ENCODE measurements at regions not wholly inside any gene's neighbourhood (a gene's known extent, or its start where the extent isn't known, plus 50 kb on each side); places are given as distances from the start of the nearest gene placed in this dataset.

- intact Hi-C loops (cut with DNase I), result no loop called here
- no peak for DNase-seq
- no peak for ATAC-seq
Observed at GRCh38 chr18:43543236-43543635, 265.9 kb upstream of the SYT4 start.

GRCh38 chr18:43547456-43547855 lies 270.2 kb upstream of the SYT4 start:
- intact Hi-C loops (cut with DNase I), result no loop called here
- DNase-seq, result no peak
- no peak for ATAC-seq

- intact Hi-C loops (cut with DNase I), result loop anchor here in 1 of 2 donors (10.0 kb wide), 1 partner anchor 145 kb away; no protein-coding TSS in a partner anchor
- DNase-seq (no peak), ATAC-seq (no peak)
Observed at GRCh38 chr18:43559507-43559906, 282.2 kb upstream of the SYT4 start.

- intact Hi-C loops (cut with DNase I), result loop anchor here in 1 of 2 donors (5.0 to 10.0 kb wide), 4 partner anchors 286 to 1511 kb away; partner anchors contain the start of gene SYT4
- ATAC-seq, result peak; percentile 58 to 77
- no peak for DNase-seq
Observed at GRCh38 chr18:43563780-43564179, 286.5 kb upstream of the SYT4 start.

- DNase-seq (no peak), ATAC-seq (no peak)
- intact Hi-C loops (cut with DNase I), result loop anchor here in 1 of 2 donors (2.0 kb wide), 1 partner anchor 18 kb away; no protein-coding TSS in a partner anchor
Observed at GRCh38 chr18:43570593-43570992, 293.3 kb upstream of the SYT4 start.

GRCh38 chr18:43571078-43571689 lies 293.9 kb upstream of the SYT4 start:
- ATAC-seq, result peak in 1 of 2 donors; percentile 27
- intact Hi-C loops (cut with DNase I), result loop anchor here in 1 of 2 donors (2.0 kb wide), 1 partner anchor 18 kb away; no protein-coding TSS in a partner anchor
- DNase-seq, result no peak

GRCh38 chr18:43572163-43572562 lies 294.9 kb upstream of the SYT4 start:
- DNase-seq, result no peak
- intact Hi-C loops (cut with DNase I), result no loop called here
- ATAC-seq, result no peak

GRCh38 chr18:43574974-43575373 lies 297.7 kb upstream of the SYT4 start:
- ATAC-seq (no peak), DNase-seq (no peak)
- intact Hi-C loops (cut with DNase I), result no loop called here

GRCh38 chr18:43578211-43578610 lies 300.9 kb upstream of the SYT4 start:
- ATAC-seq, result no peak
- intact Hi-C loops (cut with DNase I), result no loop called here

GRCh38 chr18:43578706-43579105 lies 301.4 kb upstream of the SYT4 start:
- ATAC-seq (no peak), DNase-seq (no peak)
- intact Hi-C loops (cut with DNase I), result no loop called here

More at GRCh38 chr18:43578211-43578610, 300.9 kb upstream of the SYT4 start:
- DNase-seq, result no peak

GRCh38 chr18:43581936-43582519 lies 304.7 kb upstream of the SYT4 start:
- no peak for DNase-seq
- intact Hi-C loops (cut with DNase I), result no loop called here
- no peak for ATAC-seq

GRCh38 chr18:43587538-43588153 lies 310.4 kb upstream of the SYT4 start:
- DNase-seq (no peak), ATAC-seq (peak; percentile 57 to 62)
- intact Hi-C loops (cut with DNase I), result loop anchor here in 1 of 2 donors (2.0 kb wide), 1 partner anchor 17 kb away; no protein-coding TSS in a partner anchor

- DNase-seq, result no peak
- intact Hi-C loops (cut with DNase I), result loop anchor here in 1 of 2 donors (2.0 kb wide), 1 partner anchor 18 kb away; no protein-coding TSS in a partner anchor
- ATAC-seq, result peak; percentile 41 to 52
Observed at GRCh38 chr18:43588838-43589237, 311.5 kb upstream of the SYT4 start.

- DNase-seq (no peak), ATAC-seq (no peak)
- intact Hi-C loops (cut with DNase I), result loop anchor here in 1 of 2 donors (2.0 kb wide), 1 partner anchor 19 kb away; no protein-coding TSS in a partner anchor
Observed at GRCh38 chr18:43589611-43590151, 312.4 kb upstream of the SYT4 start.

GRCh38 chr18:43590182-43590903 lies 313.1 kb upstream of the SYT4 start:
- DNase-seq (no peak), ATAC-seq (no peak)
- intact Hi-C loops (cut with DNase I), result no loop called here

GRCh38 chr18:43592269-43592668 lies 315.0 kb upstream of the SYT4 start:
- intact Hi-C loops (cut with DNase I), result no loop called here
- ATAC-seq (no peak), DNase-seq (no peak)

GRCh38 chr18:43596105-43596712 lies 318.9 kb upstream of the SYT4 start:
- ATAC-seq (peak in 1 of 2 donors; percentile 40), DNase-seq (no peak)
- intact Hi-C loops (cut with DNase I), result no loop called here

- ATAC-seq (no peak), DNase-seq (no peak)
Observed at GRCh38 chr18:43601432-43601831, 324.1 kb upstream of the SYT4 start.

GRCh38 chr18:43605224-43605623 lies 327.9 kb upstream of the SYT4 start:
- no peak for ATAC-seq
- DNase-seq, result no peak
- intact Hi-C loops (cut with DNase I), result no loop called here

More at GRCh38 chr18:43601432-43601831, 324.1 kb upstream of the SYT4 start:
- intact Hi-C loops (cut with DNase I), result no loop called here
